ENCODE measurements at regions not wholly inside any gene's neighbourhood (a gene's known extent, or its start where the extent isn't known, plus 50 kb on each side); places are given as distances from the start of the nearest gene placed in this dataset.

- TF ChIP-seq CTCF (IDR thresholded peaks at IDR 0.05) (no peak), POLR2A (IDR thresholded peaks at IDR 0.05) (no peak)
Observed at GRCh38 chr13:85610024-85610423, 189.2 kb downstream of the SLITRK6 start.

Measured in adrenal gland (tissue), 5 donors.